ENCODE measurements at regions not wholly inside any gene's neighbourhood (a gene's known extent, or its start where the extent isn't known, plus 50 kb on each side); places are given as distances from the start of the nearest gene placed in this dataset.

DNA sequence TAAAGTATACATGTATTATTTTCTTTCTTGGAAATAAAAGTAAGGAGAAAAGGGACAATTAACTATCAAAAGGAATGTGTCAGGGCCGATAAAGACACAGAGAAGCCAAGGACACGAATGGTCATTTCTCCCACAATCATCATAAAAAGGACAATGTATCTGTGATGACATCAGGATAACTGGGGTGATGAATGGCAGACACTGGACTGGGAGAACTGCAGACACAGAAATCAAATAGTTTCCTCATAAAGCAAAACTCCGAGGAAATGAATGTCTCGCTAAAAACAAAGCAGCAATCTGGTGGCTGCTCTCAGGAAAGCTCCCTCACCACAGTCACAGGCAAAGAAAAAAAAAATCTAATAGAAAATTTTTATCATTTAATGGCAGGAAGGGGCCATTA lies 69.3 kb upstream of the NPY start:
- no peak for ATAC-seq

DNA sequence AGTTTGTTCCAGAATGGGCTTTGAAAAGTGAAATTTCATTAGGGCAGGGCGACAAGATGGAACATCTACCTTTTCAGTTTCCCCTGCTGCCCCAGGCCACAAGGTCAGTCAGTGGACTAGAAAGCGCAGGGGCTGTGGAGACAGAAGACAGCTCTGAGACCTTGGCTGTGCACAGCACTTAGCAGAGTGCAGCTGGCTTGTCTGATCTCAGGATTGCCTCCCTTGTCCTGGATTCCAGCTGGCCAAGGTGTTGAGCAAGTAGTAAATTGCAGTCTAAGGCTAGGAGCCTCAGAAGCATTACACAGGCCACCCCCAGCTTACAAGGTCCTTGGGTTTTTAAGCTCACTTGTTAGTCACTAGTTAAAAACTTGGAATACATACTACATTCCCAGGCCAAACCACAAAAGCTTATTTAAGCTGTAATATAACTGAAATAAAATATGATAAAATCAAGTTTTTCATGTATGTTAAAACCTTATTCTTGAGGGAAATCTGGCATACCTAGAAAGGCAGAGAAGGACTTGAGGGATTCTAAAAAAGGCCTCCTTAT lies 67.3 kb upstream of the NPY start:
- ATAC-seq = no peak

DNA sequence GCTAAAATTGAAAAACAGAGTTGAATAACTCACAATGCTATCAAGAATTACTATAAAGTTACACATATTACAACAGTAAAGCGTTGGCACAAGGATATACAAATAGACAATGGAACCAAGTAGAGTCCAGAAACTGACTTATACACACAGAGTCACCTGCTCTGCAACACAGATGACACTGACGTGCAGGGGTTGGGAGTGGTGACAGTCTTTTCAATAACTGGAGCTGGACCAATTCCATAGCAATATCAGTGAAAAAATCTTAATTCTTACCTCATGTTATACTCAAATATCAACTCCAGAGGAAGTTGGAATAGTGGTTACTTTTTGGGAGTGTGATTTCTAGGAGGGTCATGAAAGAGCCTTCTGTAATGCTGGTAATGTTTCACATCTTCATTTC lies 62.5 kb upstream of the NPY start:
- ATAC-seq = no peak

DNA sequence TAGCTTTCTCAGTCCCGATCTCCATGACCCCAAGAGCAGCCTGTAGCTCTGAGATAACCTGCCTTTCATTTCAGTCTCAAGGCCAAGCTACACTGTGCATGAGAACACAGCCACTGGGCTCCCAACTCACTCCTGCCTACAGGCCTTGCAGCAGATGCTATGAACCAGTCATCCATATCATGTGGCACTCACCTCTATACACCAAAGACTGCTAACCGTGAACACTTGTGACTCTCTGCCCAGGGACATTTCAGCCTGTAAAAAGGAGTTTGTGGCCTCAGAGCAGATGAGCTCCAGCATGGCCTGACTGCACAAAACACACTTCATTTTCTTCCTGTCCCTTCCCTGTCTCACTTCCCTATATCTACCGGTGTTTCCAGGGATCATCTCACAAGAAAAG lies 56.9 kb upstream of the NPY start:
- ATAC-seq = peak in 1 of 2 donors; percentile 33

DNA sequence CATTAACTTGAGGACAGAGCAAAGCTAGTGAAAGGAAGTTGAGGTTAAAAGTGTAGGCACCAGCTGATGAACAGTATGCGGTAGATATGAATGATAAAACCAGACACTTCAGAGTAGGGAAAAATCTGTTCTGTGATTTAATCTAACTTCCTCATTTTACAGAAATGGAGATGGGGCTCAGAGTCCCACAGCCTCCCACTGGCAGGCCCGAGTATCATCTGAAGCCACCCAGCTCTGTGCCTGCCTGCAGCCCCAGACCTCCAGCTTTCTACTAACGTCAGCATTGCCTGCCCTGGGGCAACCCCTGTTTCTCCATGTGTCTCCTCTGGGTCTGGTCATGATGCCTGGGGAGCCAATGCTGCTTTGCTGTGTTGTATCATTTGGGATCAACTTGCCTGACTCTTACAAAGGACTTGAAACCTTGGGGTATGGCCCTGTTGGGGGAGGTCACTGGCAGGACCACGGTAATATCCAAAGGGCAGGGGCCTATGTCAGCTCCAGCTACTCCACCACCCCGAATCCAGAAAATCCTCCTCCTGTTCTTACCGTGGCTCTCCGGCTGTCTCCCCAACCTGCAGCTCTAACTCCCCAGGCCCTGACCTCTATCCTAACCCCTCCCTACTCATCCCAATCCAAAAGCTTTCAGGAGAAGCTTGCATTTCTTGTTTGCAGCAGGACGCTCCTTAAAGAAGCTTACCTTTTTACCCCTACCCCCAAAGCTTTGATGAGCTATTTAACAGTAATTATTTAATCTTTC lies 56.2 kb upstream of the NPY start:
- peak; percentile 58 to 63 for ATAC-seq

DNA sequence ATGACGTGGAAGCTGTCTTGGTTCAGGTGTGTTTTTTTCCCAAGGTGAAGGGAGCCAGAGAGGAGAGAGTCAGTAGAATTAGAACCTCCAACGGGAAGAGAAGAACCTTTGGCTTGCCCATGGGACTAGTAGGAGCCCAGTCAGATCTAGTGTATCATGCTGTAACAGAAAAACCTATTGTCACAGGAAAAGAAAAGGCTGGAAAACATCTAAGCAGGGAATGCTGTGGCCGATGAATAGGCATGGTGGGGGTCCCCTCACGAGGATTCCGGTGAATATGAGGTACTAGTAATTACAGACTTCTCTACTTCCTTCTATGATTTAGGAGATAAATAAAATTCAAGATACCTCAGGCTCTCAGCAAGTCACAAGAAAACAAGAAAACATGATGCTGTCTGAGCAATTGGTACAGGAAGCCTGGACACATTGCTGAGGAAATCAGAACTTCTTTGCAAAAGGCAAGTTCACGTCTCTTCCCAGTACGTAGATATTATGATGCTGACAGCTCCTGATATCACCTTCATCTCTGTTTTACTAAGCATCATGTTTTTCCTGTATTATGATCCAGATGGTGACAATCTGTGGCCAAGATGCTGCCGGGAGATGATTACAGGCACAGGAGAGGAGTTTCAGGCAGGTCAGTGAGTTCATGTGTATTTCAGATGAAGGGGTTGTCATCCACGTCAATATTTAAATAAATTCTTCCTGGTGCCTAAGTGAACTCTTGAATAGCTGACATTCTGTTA lies 54.3 kb upstream of the NPY start:
- ATAC-seq = no peak

DNA sequence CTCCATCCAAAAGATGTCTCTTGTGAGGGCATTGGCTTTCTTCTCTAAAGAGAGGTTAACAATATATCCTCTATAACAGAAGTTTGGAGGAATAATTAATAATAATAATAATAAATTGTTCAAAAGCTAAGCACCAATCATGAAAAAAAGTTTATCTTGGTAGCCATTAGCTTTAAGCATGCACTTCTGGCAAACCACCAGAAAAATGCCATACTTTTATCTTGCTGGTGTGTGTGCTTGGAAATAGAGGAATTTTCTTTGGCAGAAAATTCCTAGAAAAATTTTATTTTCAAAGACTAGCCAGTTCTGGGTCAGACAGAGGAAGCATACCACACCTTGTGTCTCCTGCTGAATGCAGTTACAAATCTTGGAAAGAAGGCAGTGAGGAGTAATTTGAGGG lies 52.5 kb upstream of the NPY start:
- no peak for ATAC-seq

DNA sequence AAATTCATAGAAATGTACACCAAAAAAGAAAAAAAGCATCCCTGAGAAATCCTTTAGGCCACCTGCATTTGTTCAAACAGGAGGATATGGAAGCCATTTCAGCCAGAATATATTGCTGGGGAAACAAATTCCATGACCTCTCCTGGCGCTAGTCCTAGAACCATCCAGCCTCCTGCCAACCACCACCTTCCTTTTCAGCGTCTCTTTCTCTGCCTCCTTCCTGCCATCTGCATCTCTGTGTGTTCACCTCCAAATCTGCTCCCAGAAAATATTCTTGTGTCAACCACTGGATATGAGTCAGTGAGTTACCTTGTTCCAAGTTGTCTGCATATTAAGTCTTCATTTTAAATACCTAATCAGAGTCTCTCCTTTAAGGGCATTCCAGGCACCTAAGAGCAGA lies 50.6 kb upstream of the NPY start:
- no peak for ATAC-seq

All from activated CD4-positive, CD25-positive, alpha-beta regulatory T cell treated with anti-CD3 and anti-CD28 coated beads, Interleukin-2, amount 50 U/mL, for 24 hours (primary cell).